WTC11 (cell line): ENCODE measurements at regions not wholly inside any gene's neighbourhood (a gene's known extent, or its start where the extent isn't known, plus 50 kb on each side); places are given as distances from the start of the nearest gene placed in this dataset.

Source experiments
- ELF4 ChIP-seq: sonication (generic); formaldehyde crosslinking; IDR thresholded peaks from 2 replicates; pipeline ENCODE4 v1.8.1; 2022; ENCODE audit warnings: low read depth, mild to moderate bottlenecking, moderate library complexity, missing genetic modification reagents
- ETV6 ChIP-seq: sonication (generic); formaldehyde crosslinking; IDR thresholded peaks from 2 replicates; pipeline ENCODE4 v1.8.1; 2022; ENCODE audit warnings: mild to moderate bottlenecking, missing genetic modification reagents
- NR3C1 ChIP-seq: sonication (generic); formaldehyde crosslinking; conservative IDR thresholded peaks from 2 replicates; pipeline ENCODE4 v1.8.1; 2023; ENCODE audit warnings: low read depth, mild to moderate bottlenecking, missing genetic modification reagents
- SMAD4 ChIP-seq: sonication (generic); formaldehyde crosslinking; IDR thresholded peaks from 2 replicates; pipeline ENCODE4 v1.8.0; 2022; ENCODE audit warnings: mild to moderate bottlenecking, missing genetic modification reagents
- SP1 ChIP-seq: sonication (generic); formaldehyde crosslinking; conservative IDR thresholded peaks from 2 replicates; pipeline ENCODE4 v1.8.1; 2022; ENCODE audit warnings: missing genetic modification reagents
- TF ChIP-seq, protein P1 (sequence below): fragments of 200-600 bp; IDR thresholded peaks from 2 replicates; pipeline ENCODE4 v1.8.0; 2022; ENCODE audit warnings: antibody characterized with exemption
- TF ChIP-seq, protein P2 (sequence below): sonication (generic); formaldehyde crosslinking; IDR thresholded peaks from 2 replicates; pipeline ENCODE4 v1.8.1; 2023; ENCODE audit warnings: mild to moderate bottlenecking, missing genetic modification reagents, moderate library complexity
- TF ChIP-seq, protein P3 (sequence below): fragments of 250-450 bp; sonication (Bioruptor Pico); IDR thresholded peaks from 2 replicates; pipeline ENCODE4 v1.9.0; 2021; ENCODE audit warnings: mild to moderate bottlenecking, borderline replicate concordance
- TF ChIP-seq, protein P4 (sequence below): sonication (generic); formaldehyde crosslinking; IDR thresholded peaks from 2 replicates; pipeline ENCODE4 v1.8.0; 2022; ENCODE audit warnings: mild to moderate bottlenecking, missing genetic modification reagents
- TF ChIP-seq, protein P5 (sequence below): sonication (generic); formaldehyde crosslinking; IDR thresholded peaks from 2 replicates; pipeline ENCODE4 v1.8.1; 2022; ENCODE audit warnings: mild to moderate bottlenecking, missing genetic modification reagents, moderate library complexity, borderline replicate concordance
- TF ChIP-seq, protein P6 (sequence below): sonication (generic); formaldehyde crosslinking; IDR thresholded peaks from 2 replicates; pipeline ENCODE4 v1.8.1; 2023; ENCODE audit warnings: mild to moderate bottlenecking, missing genetic modification reagents, moderate library complexity

DNA sequence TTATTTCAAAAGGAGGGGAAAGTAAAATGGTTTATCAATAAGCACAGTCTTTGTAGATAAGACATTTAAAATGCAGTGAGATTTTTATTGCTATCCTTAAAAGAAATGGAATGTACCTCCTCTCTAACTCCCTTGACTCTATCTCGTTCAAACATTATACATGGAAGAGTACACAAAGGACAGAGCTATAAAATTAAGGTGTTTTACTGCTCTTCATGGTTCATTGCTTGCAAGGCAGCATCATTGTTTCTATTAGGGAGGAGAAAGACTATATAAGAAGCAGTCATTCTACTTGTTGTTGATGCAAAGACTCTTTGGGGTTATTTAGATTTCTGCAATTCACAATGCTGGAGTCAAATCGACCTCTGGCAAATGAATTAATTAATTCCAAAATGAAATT is 380.2 kb upstream of the NDST3 start:
- TF ChIP-seq, protein P1, sequence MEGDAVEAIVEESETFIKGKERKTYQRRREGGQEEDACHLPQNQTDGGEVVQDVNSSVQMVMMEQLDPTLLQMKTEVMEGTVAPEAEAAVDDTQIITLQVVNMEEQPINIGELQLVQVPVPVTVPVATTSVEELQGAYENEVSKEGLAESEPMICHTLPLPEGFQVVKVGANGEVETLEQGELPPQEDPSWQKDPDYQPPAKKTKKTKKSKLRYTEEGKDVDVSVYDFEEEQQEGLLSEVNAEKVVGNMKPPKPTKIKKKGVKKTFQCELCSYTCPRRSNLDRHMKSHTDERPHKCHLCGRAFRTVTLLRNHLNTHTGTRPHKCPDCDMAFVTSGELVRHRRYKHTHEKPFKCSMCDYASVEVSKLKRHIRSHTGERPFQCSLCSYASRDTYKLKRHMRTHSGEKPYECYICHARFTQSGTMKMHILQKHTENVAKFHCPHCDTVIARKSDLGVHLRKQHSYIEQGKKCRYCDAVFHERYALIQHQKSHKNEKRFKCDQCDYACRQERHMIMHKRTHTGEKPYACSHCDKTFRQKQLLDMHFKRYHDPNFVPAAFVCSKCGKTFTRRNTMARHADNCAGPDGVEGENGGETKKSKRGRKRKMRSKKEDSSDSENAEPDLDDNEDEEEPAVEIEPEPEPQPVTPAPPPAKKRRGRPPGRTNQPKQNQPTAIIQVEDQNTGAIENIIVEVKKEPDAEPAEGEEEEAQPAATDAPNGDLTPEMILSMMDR = no peak
- TF ChIP-seq, protein P2, sequence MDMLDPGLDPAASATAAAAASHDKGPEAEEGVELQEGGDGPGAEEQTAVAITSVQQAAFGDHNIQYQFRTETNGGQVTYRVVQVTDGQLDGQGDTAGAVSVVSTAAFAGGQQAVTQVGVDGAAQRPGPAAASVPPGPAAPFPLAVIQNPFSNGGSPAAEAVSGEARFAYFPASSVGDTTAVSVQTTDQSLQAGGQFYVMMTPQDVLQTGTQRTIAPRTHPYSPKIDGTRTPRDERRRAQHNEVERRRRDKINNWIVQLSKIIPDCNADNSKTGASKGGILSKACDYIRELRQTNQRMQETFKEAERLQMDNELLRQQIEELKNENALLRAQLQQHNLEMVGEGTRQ = no peak
- TF ChIP-seq NR3C1 = no peak
- no peak for TF ChIP-seq SMAD4
- TF ChIP-seq, protein P3, sequence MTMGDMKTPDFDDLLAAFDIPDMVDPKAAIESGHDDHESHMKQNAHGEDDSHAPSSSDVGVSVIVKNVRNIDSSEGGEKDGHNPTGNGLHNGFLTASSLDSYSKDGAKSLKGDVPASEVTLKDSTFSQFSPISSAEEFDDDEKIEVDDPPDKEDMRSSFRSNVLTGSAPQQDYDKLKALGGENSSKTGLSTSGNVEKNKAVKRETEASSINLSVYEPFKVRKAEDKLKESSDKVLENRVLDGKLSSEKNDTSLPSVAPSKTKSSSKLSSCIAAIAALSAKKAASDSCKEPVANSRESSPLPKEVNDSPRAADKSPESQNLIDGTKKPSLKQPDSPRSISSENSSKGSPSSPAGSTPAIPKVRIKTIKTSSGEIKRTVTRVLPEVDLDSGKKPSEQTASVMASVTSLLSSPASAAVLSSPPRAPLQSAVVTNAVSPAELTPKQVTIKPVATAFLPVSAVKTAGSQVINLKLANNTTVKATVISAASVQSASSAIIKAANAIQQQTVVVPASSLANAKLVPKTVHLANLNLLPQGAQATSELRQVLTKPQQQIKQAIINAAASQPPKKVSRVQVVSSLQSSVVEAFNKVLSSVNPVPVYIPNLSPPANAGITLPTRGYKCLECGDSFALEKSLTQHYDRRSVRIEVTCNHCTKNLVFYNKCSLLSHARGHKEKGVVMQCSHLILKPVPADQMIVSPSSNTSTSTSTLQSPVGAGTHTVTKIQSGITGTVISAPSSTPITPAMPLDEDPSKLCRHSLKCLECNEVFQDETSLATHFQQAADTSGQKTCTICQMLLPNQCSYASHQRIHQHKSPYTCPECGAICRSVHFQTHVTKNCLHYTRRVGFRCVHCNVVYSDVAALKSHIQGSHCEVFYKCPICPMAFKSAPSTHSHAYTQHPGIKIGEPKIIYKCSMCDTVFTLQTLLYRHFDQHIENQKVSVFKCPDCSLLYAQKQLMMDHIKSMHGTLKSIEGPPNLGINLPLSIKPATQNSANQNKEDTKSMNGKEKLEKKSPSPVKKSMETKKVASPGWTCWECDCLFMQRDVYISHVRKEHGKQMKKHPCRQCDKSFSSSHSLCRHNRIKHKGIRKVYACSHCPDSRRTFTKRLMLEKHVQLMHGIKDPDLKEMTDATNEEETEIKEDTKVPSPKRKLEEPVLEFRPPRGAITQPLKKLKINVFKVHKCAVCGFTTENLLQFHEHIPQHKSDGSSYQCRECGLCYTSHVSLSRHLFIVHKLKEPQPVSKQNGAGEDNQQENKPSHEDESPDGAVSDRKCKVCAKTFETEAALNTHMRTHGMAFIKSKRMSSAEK (CRISPR knock-in tag) = no peak
- no peak for TF ChIP-seq ETV6 (CRISPR knock-in tag)
- TF ChIP-seq, protein P4, sequence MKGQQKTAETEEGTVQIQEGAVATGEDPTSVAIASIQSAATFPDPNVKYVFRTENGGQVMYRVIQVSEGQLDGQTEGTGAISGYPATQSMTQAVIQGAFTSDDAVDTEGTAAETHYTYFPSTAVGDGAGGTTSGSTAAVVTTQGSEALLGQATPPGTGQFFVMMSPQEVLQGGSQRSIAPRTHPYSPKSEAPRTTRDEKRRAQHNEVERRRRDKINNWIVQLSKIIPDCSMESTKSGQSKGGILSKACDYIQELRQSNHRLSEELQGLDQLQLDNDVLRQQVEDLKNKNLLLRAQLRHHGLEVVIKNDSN (CRISPR knock-in tag) = no peak
- TF ChIP-seq, protein P5, sequence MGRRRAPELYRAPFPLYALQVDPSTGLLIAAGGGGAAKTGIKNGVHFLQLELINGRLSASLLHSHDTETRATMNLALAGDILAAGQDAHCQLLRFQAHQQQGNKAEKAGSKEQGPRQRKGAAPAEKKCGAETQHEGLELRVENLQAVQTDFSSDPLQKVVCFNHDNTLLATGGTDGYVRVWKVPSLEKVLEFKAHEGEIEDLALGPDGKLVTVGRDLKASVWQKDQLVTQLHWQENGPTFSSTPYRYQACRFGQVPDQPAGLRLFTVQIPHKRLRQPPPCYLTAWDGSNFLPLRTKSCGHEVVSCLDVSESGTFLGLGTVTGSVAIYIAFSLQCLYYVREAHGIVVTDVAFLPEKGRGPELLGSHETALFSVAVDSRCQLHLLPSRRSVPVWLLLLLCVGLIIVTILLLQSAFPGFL (CRISPR knock-in tag) = no peak
- no peak for TF ChIP-seq ELF4 (CRISPR knock-in tag)
- no peak for TF ChIP-seq SP1 (CRISPR knock-in tag)
- TF ChIP-seq, protein P6, sequence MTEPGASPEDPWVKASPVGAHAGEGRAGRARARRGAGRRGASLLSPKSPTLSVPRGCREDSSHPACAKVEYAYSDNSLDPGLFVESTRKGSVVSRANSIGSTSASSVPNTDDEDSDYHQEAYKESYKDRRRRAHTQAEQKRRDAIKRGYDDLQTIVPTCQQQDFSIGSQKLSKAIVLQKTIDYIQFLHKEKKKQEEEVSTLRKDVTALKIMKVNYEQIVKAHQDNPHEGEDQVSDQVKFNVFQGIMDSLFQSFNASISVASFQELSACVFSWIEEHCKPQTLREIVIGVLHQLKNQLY (CRISPR knock-in tag) = no peak
